H9 (cell line): ENCODE measurements at regions not wholly inside any gene's neighbourhood (a gene's known extent, or its start where the extent isn't known, plus 50 kb on each side); places are given as distances from the start of the nearest gene placed in this dataset.

Experiments
- DNase-seq: peaks from one replicate; pipeline ENCODE4 v3.0.0-alpha.2; 2017
- H2AFZ ChIP-seq: one replicate; pipeline ENCODE4 v1.6.1; 2013; ENCODE audit warnings: mild to moderate bottlenecking, low read length, control low read depth, moderate library complexity
- H2AK5ac ChIP-seq: 2 replicates; pipeline ENCODE4 v1.6.1; 2013; ENCODE audit warnings: low read length, control low read depth, mixed read lengths; ENCODE audit not compliant: insufficient read length
- H2BK120ac ChIP-seq: one replicate; pipeline ENCODE4 v1.6.1; 2013; ENCODE audit warnings: low read depth, mild to moderate bottlenecking, low read length, control low read depth, inconsistent platforms; ENCODE audit not compliant: poor library complexity, severe bottlenecking
- H2BK12ac ChIP-seq: 2 replicates; pipeline ENCODE4 v1.6.1; 2013; ENCODE audit warnings: low read length, control low read depth, mixed read lengths, low read depth; ENCODE audit not compliant: insufficient read length
- H2BK15ac ChIP-seq: 2 replicates; pipeline ENCODE4 v1.6.1; 2013; ENCODE audit warnings: low read depth, low read length, control low read depth
- H2BK20ac ChIP-seq: one replicate; pipeline ENCODE4 v1.6.1; 2013; ENCODE audit warnings: low read depth, mild to moderate bottlenecking, low read length, control low read depth, inconsistent platforms; ENCODE audit not compliant: poor library complexity, severe bottlenecking
- H2BK5ac ChIP-seq: 2 replicates; pipeline ENCODE4 v1.6.1; 2013; ENCODE audit warnings: low read length, control low read depth, mixed read lengths; ENCODE audit not compliant: insufficient read length
- H3K14ac ChIP-seq: 2 replicates; pipeline ENCODE4 v1.6.1; 2013; ENCODE audit warnings: low read length, control low read depth; ENCODE audit not compliant: insufficient read depth
- H3K18ac ChIP-seq: 2 replicates; pipeline ENCODE4 v1.6.1; 2013; ENCODE audit warnings: low read depth, mild to moderate bottlenecking, mixed read lengths, low read length, control low read depth; ENCODE audit not compliant: insufficient read length
- H3K23ac ChIP-seq: 2 replicates; pipeline ENCODE4 v1.6.1; 2013; ENCODE audit warnings: low read length, control low read depth, mixed read lengths, low read depth; ENCODE audit not compliant: insufficient read length
- H3K23me2 ChIP-seq: 2 replicates; pipeline ENCODE4 v1.6.1; 2013; ENCODE audit warnings: low read depth, mild to moderate bottlenecking, mixed read lengths, low read length, control low read depth; ENCODE audit not compliant: insufficient read length, poor library complexity, severe bottlenecking
- H3K27ac ChIP-seq: 2 replicates; pipeline ENCODE4 v1.5.1; 2013; ENCODE audit warnings: low read length, control low read depth, mixed read lengths, low read depth; ENCODE audit not compliant: insufficient read length
- H3K27me3 ChIP-seq: 2 replicates; pipeline ENCODE4 v1.6.1; 2013; ENCODE audit warnings: low read length, control low read depth, inconsistent platforms; ENCODE audit not compliant: insufficient read depth
- H3K4ac ChIP-seq: 2 replicates; pipeline ENCODE4 v1.6.1; 2013; ENCODE audit warnings: low read depth, mild to moderate bottlenecking, control low read depth, inconsistent platforms, low read length, moderate library complexity
- H3K4me1 ChIP-seq: 2 replicates; pipeline ENCODE4 v1.6.1; 2013; ENCODE audit warnings: low read length, control low read depth, inconsistent platforms; ENCODE audit not compliant: insufficient read depth
- H3K4me2 ChIP-seq: 2 replicates; pipeline ENCODE4 v1.6.1; 2013; ENCODE audit warnings: low read length, control low read depth, mixed read lengths; ENCODE audit not compliant: insufficient read length, insufficient read depth
- H3K56ac ChIP-seq: 2 replicates; pipeline ENCODE4 v1.6.1; 2013; ENCODE audit warnings: low read depth, mild to moderate bottlenecking, mixed read lengths, low read length, control low read depth; ENCODE audit not compliant: insufficient read length
- H3K79me1 ChIP-seq: 2 replicates; pipeline ENCODE4 v1.6.1; 2013; ENCODE audit warnings: low read depth, mild to moderate bottlenecking, moderate library complexity, low read length, control low read depth, inconsistent platforms; ENCODE audit not compliant: insufficient read depth, poor library complexity, severe bottlenecking
- H3K79me2 ChIP-seq: 2 replicates; pipeline ENCODE4 v1.6.1; 2013; ENCODE audit warnings: low read length, control low read depth, inconsistent platforms; ENCODE audit not compliant: insufficient read depth
- H3K9ac ChIP-seq: 2 replicates; pipeline ENCODE4 v1.6.1; 2013; ENCODE audit warnings: low read length, control low read depth, mixed read lengths; ENCODE audit not compliant: insufficient read length; ENCODE audit errors: extremely low read depth
- H3K9me3 ChIP-seq: one replicate; pipeline ENCODE4 v1.6.1; 2013; ENCODE audit warnings: low read depth, low read length, inconsistent platforms; ENCODE audit not compliant: control insufficient read depth
- H3T11ph ChIP-seq: one replicate; pipeline ENCODE4 v1.6.1; 2013; ENCODE audit warnings: mild to moderate bottlenecking, low read length, control low read depth, inconsistent platforms
- H4K20me1 ChIP-seq: one replicate; pipeline ENCODE4 v1.6.1; 2013; ENCODE audit not compliant: control insufficient read depth, insufficient read length, insufficient read depth
- H4K5ac ChIP-seq: 2 replicates; pipeline ENCODE4 v1.6.1; 2013; ENCODE audit warnings: low read depth, mild to moderate bottlenecking, mixed read lengths, low read length, control low read depth; ENCODE audit not compliant: insufficient read length
- H4K8ac ChIP-seq: replicated peaks from 2 replicates; pipeline ENCODE4 v1.6.1; 2013; ENCODE audit warnings: low read length, control low read depth, mixed read lengths, low read depth; ENCODE audit not compliant: insufficient read length
- H4K91ac ChIP-seq: 2 replicates; pipeline ENCODE4 v1.6.1; 2013; ENCODE audit warnings: low read depth, mild to moderate bottlenecking, moderate library complexity, mixed read lengths, low read length, control low read depth; ENCODE audit not compliant: insufficient read length
- H3K27ac Mint-ChIP-seq, 3 experiments: 2 replicates in 2 of 3; 3 replicates in 1 of 3; pipeline ENCODE4 v1.8.0; 2020 to 2021; ENCODE audit warnings: mixed read lengths in 3 of 3, mild to moderate bottlenecking in 1 of 3, moderate library complexity in 1 of 3
- H3K27me3 Mint-ChIP-seq: 2 replicates; pipeline ENCODE4 v1.8.0; 2021; ENCODE audit warnings: low read depth, mild to moderate bottlenecking, moderate library complexity, mixed read lengths
- H3K36me3 Mint-ChIP-seq, 3 experiments: 2 replicates in 2 of 3; 3 replicates in 1 of 3; pipeline ENCODE4 v1.8.0; 2020 to 2021; ENCODE audit warnings: low read depth in 3 of 3, mixed read lengths in 3 of 3; ENCODE audit not compliant: insufficient read depth in 1 of 3
- H3K4me1 Mint-ChIP-seq, 2 experiments: 2 replicates each; pipeline ENCODE4 v1.8.0; 2020; ENCODE audit warnings: mixed read lengths in 2 of 2
- H3K4me3 Mint-ChIP-seq, 2 experiments: 2 replicates in 1 of 2; 3 replicates in 1 of 2; pipeline ENCODE4 v1.8.0; 2020 to 2021; ENCODE audit warnings: mild to moderate bottlenecking in 2 of 2, mixed read lengths in 2 of 2, moderate library complexity in 1 of 2
- H3K9me3 Mint-ChIP-seq, 2 experiments: 2 replicates in 1 of 2; 3 replicates in 1 of 2; pipeline ENCODE4 v1.8.0; 2020; ENCODE audit warnings: mild to moderate bottlenecking in 2 of 2, mixed read lengths in 2 of 2, moderate library complexity in 1 of 2
- CTCF ChIP-seq: fragments of 200-600 bp; sonication (generic); conservative IDR thresholded peaks from 3 replicates; pipeline ENCODE4 v1.8.0; 2021; ENCODE audit warnings: antibody characterized with exemption, mild to moderate bottlenecking
- WGBS: extraction: QIAGEN DNeasy Blood & Tissue Kit; methylation state at CpG from one replicate; pipeline ENCODE4 v1.1.7; 2013; ENCODE audit warnings: missing lambda C conversion rate, low lambda C conversion rate, mixed read lengths; ENCODE audit not compliant: insufficient read length; ENCODE audit errors: extremely low coverage; 5-methylcytosine and 5-hydroxymethylcytosine counted together

- Histone ChIP-seq H3K56ac (no peak overlapping the region), H2BK5ac (no peak overlapping the region), H3K23me2 (no peaks in the 10 kb centered on the region), H4K8ac (no peak overlapping the region), H3K79me1 (no peaks in the 10 kb centered on the region), H3K79me2 (no peaks in the 10 kb centered on the region), H3K9me3 (no peaks in the 10 kb centered on the region), H4K20me1 (no peaks in the 10 kb centered on the region), H2BK15ac (no peak overlapping the region), H3T11ph (no peak overlapping the region), H4K91ac (no peak overlapping the region), H3K4ac (no peak overlapping the region), H2BK120ac (no peak overlapping the region), H2BK12ac (no peak overlapping the region), H3K23ac (no peak overlapping the region), H3K4me2 (no peak overlapping the region), H2AFZ (no peak overlapping the region), H3K9ac (no peak overlapping the region), H3K27me3 (no peaks in the 10 kb centered on the region), H2AK5ac (no peak overlapping the region), H3K14ac (no peak overlapping the region), H3K18ac (no peak overlapping the region), H3K4me1 (no peaks in the 10 kb centered on the region), H4K5ac (no peak overlapping the region), H2BK20ac (no peak overlapping the region), H3K27ac (no peak overlapping the region)
- no peak for TF ChIP-seq CTCF
- no peak overlapping the region for H3K4me3 Mint-ChIP-seq
- H3K27ac Mint-ChIP-seq, result no peak overlapping the region
- WGBS, result no CpG with 5 or more reads among the region's 2 CpGs
- H3K27me3 Mint-ChIP-seq, result no peaks in the 10 kb centered on the region
- no peaks in the 10 kb centered on the region for H3K9me3 Mint-ChIP-seq
- no peaks in the 10 kb centered on the region for H3K4me1 Mint-ChIP-seq
- H3K36me3 Mint-ChIP-seq, result no peaks in the 10 kb centered on the region
- no peak for DNase-seq
Measured at GRCh38 chr4:136194962-136195361, 1337.3 kb downstream of the PCDH18 start.
